HG03095 (cell line): ENCODE measurements at regions not wholly inside any gene's neighbourhood (a gene's known extent, or its start where the extent isn't known, plus 50 kb on each side); places are given as distances from the start of the nearest gene placed in this dataset.
"Not testable (repeated sequence)": the region's sequence is repeated elsewhere in the genome, so short reads cannot be mapped to it uniquely, and the experiment has no call there.

ENCODE experiments used
- ATAC-seq: cut with Tn5 transposase; IDR thresholded peaks from one replicate; pipeline ENCODE4 v1.9.1; 2021; ENCODE audit warnings: moderate library complexity; ENCODE audit not compliant: unreplicated experiment

DNA sequence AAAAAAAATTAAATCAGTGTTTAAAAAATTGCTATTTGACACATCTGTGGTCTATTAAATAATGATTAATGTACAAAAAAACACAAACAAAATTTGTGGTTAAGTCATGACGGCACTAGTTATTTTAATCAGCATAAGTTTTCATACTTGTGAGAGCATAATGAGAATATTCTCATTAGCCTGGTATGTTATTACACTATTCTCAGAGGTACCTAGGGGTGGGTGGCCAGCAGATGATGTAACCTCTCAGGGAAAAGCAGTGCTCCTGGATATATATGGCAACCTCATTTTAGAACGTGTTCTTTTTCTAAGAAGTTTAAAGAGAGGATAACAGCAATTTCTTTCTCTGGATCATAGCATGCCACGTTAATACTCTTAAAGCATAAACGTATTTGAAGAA lies 109.2 kb downstream of the GJA1 start:
- ATAC-seq = no peak

DNA sequence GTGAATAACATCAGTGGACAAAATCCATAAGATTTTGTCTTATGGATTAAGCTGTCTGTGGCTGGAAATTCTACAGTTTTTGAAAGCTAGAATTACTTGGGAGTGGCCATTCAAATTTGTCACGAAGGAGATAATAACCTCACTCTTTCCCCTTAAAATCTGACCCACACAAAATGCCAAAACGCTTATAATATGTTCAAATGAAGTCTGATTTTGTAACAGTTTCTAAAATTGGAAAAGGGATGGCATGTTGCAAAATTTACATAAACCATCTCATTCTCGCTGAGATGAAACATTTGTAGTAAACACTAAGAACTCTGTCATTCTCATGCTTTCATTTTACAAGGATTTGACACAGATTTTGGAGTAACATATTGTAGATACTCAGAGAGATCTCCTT lies 112.7 kb downstream of the GJA1 start:
- no peak for ATAC-seq

DNA sequence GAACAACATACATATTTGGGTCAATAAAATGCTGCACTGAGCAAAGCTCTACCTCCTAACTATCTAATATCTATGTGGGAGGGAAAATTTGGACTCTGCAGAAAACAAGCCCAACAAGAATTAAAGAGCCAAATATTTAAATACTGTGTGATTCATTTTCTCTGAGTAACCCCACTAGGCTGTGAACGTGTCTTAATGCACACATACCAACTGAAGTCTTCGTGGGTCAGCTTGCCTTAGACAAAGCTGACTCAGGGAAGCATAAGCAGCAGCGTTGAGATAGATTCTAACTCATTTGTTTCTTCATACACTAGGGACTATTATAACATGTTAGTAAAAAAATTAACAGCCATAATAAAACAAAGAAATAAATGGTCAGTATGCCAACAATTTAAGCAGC lies 114.3 kb downstream of the GJA1 start:
- ATAC-seq = no peak

DNA sequence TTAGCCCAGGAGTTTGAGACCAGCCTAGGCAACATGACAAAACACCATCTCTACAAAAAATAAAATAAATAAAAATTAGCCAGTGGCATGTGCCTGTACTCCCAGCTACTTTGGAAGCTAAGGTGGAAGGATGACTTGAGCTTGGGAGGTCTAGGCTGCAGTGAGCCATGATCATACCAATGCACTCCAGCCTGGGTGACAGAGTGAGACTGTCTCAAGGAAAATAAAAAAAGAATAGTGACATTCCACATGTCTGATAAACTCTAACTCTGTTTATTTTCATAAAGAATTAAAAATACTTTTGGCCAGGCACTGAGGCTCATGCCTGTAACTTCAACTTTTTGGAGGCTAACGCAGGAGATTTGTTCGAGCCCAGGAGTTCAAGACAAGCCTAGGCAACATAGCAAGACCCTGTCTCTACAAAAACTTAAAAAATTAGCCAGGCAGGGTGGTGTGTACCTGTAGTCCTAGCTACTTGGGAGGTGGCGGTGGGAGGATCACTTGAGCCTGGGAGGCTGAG lies 115.1 kb downstream of the GJA1 start:
- no peak for ATAC-seq

DNA sequence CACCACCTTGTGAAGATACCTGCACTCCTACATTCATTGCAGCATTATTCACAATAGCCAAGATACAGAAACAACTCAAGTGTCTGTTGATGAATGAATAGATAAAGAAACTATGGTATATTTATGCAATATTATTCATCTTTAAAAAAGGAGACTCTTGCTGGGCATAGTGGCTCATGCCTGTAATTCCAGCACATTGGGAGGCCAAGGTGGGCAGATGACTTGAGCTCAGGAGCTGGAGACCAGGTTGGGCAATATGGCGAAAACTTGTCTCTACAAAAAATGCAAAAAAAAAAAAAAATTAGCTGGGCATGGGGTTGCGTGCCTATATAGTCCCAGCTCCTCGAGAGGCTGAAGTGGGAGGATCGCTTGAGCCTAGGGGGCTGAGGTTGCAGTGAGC lies 119.8 kb downstream of the GJA1 start:
- no peak for ATAC-seq

DNA sequence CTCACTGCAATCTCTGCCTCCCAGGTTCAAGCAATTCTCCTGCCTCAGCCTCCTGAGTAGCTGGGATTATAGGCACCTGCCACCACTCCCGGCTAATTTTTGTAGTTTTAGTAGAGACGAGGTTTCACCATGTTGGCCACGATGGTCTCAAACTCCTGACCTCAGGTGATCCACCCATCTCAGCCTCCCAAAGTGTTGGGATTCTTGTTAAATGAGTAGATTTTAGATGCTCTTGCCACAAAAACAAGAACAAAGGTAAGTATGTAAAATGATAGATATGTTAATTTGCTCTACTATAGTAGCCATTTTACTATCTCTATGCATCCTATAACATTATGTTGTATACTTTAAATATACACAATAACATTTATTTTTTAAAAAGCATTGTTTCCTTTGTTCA lies 120.7 kb downstream of the GJA1 start:
- not testable (repeated sequence) for ATAC-seq

DNA sequence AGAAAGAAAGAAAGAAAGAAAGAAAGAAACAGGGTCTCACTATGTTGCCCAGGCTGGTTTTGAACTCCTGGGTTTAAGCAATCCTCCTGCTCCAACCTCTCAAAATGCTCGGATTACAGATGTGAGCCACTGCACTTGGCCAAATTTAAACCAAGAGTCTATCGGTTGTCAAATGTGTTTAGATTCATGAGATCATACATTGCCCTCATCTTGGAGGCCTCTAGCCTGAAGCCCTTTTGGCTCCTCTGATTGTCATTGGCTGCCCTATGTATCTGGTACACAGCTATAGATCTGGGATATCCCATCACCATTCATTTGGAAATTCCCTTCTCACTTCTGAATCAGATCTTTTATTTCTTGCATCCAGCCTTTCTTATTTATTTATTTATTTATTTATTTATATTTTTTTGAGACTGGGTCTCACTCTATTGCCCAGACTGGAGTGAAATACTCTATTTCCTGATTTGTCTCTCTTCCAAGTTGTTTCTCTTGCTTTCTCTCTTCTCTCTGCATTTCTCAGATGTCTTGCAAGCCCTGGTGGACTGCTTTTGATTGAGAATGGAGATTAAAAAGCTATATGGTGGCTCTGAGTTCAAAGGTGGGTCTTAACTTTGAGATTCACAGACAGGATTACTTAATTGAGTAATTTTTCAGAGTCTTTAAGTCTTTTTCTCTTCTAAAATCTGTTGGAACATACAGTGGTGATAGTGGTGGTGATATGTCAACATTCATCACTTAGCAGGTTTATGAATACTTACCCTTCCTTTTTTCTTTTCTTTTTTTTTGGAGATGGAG lies 121.9 kb downstream of the GJA1 start:
- ATAC-seq = no peak

DNA sequence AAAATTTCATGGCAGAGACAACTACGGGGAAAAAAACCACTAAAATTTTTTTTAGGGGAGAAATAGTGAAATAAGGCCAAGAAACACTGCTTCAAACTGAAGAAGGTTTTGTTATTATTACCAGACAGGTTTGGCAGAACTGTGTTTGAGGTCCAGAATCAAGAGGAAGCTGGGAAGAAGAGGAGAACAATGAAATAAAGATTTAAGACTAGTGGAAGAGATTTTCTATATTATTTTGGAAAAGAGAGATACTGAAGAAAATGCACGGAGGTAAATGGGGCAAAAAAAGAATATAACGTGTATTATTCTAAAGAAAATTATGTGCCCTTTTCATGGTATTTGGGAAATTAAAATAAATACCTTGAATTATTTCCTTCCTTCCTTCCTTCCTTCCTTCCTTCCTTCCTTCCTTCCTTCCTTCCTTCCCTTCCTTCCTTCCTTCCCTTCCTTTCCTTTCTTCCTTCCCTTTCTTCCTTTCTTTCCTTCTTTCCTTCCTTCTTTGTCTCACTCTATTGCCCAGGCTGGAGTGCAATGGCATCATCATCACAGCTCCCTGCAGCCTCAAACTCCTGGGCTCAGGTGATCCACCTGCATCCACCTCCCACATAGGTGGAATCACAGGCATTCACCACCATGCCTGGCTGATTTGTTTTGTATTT lies 124.3 kb downstream of the GJA1 start:
- no peak for ATAC-seq

DNA sequence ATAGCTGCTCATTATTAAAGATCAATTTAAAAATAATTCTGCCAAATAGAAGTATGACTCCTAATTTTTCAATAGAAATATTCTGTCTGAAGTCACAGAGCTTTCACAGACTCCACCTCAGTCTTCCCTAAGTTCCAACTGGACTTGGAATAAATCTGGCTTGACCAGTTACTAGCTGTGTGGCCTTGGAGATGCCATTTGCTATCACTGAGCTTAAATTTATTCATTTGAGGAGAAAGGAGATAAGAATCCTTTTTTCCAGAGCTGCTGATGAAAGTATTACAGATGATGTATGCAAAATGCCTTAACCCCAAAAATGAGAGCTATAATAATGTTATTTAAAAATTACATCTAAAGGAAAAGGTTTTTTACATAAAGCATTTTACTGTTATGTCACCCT lies 125.0 kb downstream of the GJA1 start:
- no peak for ATAC-seq

DNA sequence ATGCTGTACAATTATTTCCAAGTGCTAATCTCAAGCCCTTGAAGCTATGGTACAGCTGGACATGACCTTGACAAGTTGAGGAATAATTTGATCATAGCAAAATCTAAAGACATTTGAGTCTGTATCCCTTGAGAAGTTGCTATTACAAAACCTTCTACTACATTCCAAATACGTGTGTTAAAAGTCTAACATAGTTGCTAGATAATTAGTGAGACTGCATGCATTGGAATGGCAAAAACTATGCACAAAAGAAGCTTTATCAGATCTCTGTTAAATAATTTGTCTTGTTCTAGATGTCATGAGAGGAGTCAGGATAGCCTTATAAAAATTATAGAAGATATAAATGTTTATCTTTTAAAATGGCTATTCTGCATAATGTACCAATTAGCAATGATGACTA lies 127.8 kb downstream of the GJA1 start:
- no peak for ATAC-seq

DNA sequence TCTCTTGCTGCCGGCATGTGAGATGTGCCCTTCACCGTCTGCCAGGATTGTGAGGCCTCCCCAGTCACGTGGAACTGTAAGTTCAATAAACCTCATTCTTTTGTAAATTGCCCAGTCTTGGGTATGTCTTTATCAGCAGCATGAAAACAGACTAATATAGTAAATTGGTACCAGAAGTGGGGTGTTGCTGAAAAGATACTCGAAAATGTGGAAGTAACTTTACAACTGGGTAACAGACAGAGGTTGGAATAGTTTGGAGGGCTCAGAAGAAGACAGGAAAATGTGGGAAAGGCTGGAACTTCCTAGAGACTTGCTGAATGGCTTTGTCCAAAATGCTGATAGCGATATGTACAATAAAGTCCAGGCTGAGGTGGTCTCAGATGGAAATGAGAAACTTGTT lies 129.1 kb downstream of the GJA1 start:
- ATAC-seq = not testable (repeated sequence)

DNA sequence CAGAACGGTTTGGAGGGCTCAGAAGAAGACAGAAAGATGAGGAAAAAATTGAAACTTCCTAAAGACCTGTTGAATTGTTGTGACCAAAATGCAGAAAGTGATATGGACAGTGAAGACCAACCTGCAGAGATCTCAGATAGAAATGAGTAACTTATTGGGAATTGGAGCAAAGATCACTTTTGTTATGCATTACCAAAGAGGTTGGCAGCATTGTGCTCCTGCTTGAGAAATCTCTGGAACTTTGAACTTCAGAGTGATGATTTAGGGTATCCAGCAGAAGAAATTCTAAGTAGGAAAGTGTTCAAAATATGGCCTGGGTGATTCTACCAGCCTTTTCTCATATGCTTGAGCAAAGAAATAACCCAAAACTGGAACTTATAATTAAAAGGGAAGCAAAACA lies 136.0 kb downstream of the GJA1 start:
- no peak for ATAC-seq

DNA sequence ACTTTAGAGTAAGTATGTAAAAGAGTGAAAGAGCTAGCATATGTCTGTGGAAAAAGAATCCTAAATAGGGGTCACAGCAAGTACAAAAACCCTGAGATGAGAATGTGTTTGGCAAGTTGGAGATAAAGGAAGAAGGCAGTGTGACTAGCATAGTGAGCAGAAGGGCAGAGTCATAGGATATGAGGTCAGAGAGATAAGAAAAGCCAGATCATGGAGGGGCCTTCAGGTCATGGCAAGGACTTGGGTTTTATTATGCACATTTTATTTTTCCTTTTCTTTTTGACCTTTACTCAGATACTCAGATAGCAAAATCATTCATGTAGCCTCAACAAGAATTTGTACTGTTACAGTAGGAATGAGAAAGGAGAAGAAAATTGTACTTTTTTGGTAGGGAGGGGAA lies 138.0 kb downstream of the GJA1 start:
- no peak for ATAC-seq

DNA sequence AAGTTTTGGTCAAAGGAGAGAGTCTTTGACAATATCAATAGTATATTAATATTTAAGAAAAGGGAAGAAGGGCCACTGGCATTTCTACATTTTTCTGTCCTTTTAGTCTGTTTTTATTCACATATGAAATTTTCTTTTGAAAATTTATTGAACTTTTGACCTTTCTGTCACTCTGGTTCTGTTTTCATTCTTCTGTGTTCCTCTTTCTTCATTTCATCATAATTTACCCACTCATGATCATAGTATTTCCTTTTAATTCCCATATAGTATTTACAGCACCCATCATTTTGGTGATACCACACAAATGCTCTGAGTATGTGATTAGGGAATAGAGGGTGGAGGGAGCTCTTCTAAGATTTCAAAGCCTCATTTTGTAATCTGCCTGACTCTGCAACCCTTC lies 142.8 kb downstream of the GJA1 start:
- no peak for ATAC-seq

DNA sequence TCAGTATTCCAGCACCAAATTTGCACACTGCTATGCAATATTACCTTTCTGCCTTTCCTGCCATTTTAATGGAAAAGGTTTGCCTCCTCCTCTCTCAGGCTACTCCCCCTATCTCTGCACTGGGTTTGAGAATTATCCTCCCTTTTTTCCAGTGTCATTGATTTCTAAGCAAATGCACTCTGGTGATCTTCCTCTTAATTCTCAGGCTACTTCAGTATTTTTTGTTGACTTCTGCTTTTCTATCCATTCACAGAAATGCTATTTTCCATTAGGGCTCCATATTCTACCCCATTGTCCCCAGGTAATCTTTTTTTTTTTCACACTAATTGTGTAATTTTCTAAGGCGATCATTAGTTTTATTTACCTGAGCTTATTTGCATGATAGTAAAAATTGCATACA lies 144.0 kb downstream of the GJA1 start:
- no peak for ATAC-seq

DNA sequence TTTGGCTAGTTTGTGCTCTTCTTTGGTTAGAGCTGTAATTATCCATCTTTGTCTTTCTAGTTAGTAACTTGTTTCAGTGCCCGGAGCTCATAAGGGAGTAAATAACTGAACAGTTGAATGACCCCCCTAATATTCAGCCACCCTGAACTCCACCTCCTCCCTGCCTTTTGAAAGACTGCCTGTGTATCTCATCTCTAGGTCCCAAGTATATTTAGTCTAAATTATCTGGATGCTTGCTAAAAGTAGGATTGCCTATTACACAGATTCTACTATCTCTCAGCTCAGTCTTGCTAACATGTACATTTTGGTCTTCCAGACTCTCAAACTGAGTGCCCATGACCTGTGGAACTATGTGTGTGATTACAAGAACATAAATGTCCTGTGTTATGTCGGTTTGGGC lies 145.9 kb downstream of the GJA1 start:
- no peak for ATAC-seq

DNA sequence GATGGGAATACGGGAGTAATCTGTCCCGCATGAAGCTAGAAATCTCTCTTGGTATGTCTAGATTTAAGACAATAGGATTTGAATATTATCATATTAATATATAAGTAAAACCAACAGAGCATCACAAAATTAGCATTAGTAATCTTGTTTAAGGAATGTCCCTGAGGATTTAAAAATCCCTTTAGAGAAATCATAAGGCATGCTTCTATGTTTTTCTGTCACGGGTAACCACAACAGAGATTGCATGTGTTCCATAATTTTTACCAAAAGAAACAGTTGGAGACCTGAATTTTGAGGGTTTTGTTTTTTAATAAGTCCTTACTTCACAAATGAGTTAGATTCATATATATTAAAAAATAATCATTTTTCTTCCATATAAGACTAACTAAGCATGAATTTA lies 146.8 kb downstream of the GJA1 start:
- no peak for ATAC-seq

DNA sequence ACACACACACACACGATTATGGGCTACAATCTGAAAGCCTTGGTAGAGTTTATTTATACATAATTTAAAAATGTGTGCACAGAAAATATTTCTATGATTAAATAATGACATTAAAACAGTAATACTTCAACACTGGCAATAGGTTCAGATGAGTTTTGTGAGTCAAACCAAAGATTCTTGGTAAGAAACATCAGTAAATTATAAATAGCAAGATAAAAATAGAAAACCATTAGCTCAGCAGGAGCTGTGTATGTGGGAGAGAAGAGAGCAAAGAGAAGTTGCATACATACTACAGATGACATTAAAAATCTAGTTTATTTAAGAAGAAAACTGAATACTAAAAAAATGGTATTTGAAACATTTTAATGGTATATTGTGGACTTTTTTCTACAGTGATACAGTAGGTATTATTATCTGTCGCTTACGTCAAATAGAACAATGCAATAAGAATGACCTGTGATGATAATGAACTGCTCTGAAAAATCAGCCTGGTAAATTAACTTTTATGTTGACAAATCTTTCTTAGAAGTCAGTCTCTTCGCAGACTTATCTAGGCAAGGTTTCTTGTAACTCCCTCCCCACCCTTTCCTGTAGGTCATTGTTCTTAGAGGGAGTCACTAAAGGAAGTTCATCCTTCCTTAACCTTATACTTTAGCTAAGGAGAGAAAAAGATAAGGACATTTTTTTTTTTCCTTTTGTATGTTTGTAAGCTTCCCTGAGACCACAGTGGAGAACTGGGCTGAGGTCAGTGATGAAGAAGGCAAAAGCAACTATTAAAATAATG lies 149.3 kb downstream of the GJA1 start:
- no peak for ATAC-seq

DNA sequence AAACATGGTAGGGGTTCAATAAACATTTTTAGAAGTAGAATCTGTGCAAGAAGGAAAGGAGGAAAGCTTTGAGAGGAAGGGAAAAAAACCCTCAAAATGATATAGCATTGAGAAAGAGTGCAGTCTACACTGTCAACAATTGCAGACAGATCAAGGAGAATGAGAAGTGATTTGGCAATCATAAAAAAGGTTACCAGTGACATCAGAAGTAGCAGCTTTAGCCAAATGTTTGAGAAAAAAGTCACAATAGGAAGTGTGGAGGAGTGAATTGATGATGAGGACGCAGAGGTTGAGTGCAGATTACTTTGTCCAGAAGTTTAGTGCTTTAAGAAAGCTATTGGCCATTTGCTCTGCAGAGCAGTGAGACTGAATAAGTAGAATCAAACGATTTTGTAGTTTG lies 155.0 kb downstream of the GJA1 start:
- ATAC-seq = no peak

DNA sequence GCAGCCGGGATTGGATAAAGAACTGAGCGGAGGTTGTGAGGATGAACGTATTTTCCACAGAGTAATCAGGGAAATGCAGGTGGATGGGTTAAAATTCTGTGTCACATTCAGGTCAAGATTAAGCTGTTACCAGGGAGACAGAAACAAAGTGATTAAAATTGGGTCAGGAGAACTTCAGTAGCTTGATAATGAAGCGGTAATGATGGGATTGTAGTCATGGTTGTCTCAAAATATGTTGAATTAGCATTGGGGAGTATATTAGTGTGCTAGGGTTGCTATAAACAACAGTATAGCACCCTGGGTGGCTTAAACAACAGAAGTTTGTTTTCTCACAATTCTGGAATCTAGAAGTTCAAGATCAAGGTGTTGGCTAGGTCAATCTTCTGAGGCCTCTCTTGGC lies 155.5 kb downstream of the GJA1 start:
- ATAC-seq = no peak

DNA sequence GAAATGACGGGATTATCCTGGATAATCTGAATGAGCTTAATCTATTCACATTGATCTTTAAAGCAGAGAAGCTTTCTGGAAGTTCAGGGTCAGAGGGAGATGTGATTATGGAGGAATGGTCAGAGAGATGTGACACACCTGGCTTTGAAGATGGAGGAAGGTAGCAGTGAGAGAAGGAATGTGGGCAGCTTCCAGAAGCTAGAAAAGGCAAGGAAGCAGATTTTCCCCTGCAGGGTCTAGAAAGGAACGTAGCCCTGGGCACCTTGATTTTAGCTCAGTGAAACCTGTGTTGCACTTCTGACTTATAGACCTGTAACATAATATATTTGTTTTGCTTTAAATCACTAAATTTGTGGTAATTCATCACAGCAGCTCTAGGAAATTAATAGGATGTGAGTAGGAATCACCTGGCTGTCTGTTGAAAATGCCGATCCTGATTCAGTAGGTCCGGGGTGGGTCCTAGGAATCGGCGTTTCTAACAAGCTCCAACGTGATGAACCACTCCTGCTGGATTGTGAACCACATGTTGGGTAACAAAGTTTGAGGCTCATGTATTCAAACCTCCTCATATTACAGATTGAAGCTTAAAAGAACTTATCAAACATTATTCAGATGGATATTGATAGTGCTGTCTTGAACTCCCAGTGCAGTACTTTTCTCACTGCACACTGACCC lies 157.0 kb downstream of the GJA1 start:
- no peak for ATAC-seq
